ENCODE measurements at regions not wholly inside any gene's neighbourhood (a gene's known extent, or its start where the extent isn't known, plus 50 kb on each side); places are given as distances from the start of the nearest gene placed in this dataset.

- DNase-seq = no peak
These were observed 963.4 kb upstream of the SEMA6D start for GRCh38 chr15:46753946-46754345.

GRCh38 chr15:46763091-46763490 is 954.2 kb upstream of the SEMA6D start:
- no peak for DNase-seq

- DNase-seq = no peak
These were observed 952.5 kb upstream of the SEMA6D start for GRCh38 chr15:46764851-46765250.

GRCh38 chr15:46766021-46766420 is 951.3 kb upstream of the SEMA6D start:
- DNase-seq = no peak

- no peak for DNase-seq
These were observed 949.0 kb upstream of the SEMA6D start for GRCh38 chr15:46768287-46768686.

GRCh38 chr15:46773016-46773415 is 944.3 kb upstream of the SEMA6D start:
- DNase-seq = no peak

GRCh38 chr15:46778876-46779275 is 938.4 kb upstream of the SEMA6D start:
- DNase-seq = no peak

- DNase-seq = no peak
These were observed 930.6 kb upstream of the SEMA6D start for GRCh38 chr15:46786590-46787285.

- DNase-seq = no peak
These were observed 921.6 kb upstream of the SEMA6D start for GRCh38 chr15:46795685-46796084.

- no peak for DNase-seq
These were observed 908.5 kb upstream of the SEMA6D start for GRCh38 chr15:46808834-46809233.

GRCh38 chr15:46815240-46815639 is 902.1 kb upstream of the SEMA6D start:
- DNase-seq = no peak

- no peak for DNase-seq
These were observed 901.5 kb upstream of the SEMA6D start for GRCh38 chr15:46815765-46816164.

- DNase-seq = no peak
These were observed 868.6 kb upstream of the SEMA6D start for GRCh38 chr15:46848704-46849103.

- DNase-seq = no peak
These were observed 863.7 kb upstream of the SEMA6D start for GRCh38 chr15:46853600-46853999.

GRCh38 chr15:46854564-46854963 is 862.7 kb upstream of the SEMA6D start:
- DNase-seq = no peak

- DNase-seq = no peak
These were observed 861.9 kb upstream of the SEMA6D start for GRCh38 chr15:46855388-46855787.

GRCh38 chr15:46856839-46857502 is 860.3 kb upstream of the SEMA6D start:
- no peak for DNase-seq

GRCh38 chr15:46858150-46858549 is 859.2 kb upstream of the SEMA6D start:
- DNase-seq = no peak

- no peak for DNase-seq
These were observed 855.5 kb upstream of the SEMA6D start for GRCh38 chr15:46861796-46862195.

GRCh38 chr15:46865155-46865554 is 852.1 kb upstream of the SEMA6D start:
- DNase-seq = no peak

GRCh38 chr15:46872286-46872980 is 844.9 kb upstream of the SEMA6D start:
- DNase-seq = no peak

GRCh38 chr15:46872981-46873330 is 844.3 kb upstream of the SEMA6D start:
- DNase-seq = no peak

- DNase-seq = no peak
These were observed 838.1 kb upstream of the SEMA6D start for GRCh38 chr15:46879032-46879770.

GRCh38 chr15:46880791-46881190 is 836.5 kb upstream of the SEMA6D start:
- no peak for DNase-seq
